ENCODE measurements at regions not wholly inside any gene's neighbourhood (a gene's known extent, or its start where the extent isn't known, plus 50 kb on each side); places are given as distances from the start of the nearest gene placed in this dataset.

DNA sequence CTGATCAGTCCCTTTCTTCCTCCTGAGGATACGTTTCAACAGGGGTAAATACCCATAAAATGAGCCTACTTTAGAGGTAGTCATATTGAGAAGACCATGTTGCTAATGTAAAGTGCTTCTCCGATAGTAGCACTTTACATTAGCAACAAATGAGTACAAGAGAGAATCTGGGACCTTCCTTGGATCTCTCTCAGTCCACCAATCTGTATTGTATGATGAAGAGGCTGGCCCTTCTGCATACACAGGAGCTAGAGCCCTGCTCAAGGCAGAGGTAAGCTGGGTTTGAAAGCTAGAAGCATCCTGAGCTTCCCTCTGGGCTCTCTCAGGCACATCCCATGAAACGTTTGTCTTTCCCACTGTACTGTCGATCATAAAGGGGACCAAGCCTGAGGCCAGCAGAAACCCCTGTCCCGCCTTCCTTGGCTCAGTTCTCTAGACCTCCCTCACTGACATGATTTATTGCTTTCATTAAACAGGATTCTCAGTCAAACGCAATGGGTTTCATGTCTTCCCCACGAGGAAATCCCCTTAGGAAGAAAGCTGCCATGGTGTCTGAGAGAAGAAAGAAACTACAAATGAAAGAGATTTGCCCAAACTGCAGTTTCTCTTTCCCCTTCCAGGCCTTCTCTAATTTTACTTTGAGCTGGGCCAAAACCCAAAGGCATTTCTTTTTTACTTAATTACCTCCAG is 62.8 kb upstream of the BCAR3 start:
- no peak for DNase-seq

DNA sequence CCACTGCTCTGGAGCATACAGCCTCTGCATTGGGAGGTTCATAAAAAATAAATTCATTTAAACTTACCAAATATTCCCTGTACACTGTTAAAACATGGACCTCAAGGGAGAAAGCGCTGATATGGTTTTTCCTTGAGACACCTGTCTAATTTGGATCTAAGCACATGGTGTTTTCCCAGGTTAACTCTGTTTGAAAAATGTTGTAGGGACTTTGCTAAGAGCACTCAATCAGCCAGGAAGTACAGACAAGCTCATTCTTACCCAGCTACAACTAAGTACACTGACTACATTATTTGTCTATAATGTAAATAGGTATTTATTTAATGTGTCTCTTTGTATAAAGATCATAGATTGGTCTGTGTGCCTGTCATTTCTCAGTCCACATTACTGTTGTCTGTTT is 61.8 kb upstream of the BCAR3 start:
- no peak for DNase-seq

GRCh38 chr1:93740601-93741031 is 59.0 kb upstream of the BCAR3 start:
- DNase-seq, result no peak

- no peak for DNase-seq
Measured at GRCh38 chr1:93740157-93740556, 58.5 kb upstream of the BCAR3 start.

- DNase-seq, result no peak
Measured at GRCh38 chr1:93739472-93739871, 57.8 kb upstream of the BCAR3 start.

DNA sequence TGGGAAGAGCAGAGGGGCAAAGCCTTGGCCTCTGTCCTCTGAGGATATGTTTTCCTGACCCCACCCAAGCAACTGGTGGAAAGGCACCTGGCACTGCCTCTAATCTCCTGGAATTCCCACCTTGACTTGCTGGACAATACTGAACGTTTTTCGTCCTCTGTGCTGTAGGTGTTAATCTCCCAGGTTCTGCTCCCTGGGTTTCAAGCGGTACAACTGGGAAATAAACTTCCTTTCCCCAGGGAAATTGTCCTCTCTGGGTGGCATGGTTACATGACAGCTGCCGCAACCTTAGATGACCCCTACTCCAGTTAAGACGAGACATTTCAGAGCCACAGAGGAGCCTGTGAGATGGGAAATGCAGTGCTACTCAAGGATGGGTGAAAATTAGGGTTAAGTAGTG is 57.3 kb upstream of the BCAR3 start:
- DNase-seq, result no peak

DNA sequence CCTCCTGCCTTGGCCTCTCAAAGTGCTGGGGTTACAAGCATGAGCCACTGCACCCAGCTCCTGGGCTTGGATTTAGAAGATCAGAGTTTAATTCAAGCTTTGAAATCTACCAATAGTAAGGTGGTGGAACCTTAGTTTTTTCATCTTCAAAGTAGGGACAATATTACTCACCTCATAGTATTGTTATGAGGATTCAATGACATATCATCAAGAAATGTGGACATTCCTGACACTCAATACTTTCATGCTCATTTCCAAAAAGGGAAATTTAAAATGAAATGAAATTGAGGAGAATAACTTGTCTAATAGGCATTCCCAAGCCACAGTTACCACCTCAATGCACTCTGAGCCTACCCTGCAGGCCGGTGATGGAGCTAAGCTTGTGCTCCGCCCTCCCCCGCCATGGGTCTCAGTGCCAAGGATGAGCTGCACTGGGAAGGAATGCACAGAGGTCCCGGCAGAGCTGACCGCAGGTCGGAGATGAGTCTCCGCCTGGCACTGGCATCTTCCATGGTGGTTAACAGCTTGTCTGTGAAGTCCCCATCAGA is 56.5 kb upstream of the BCAR3 start:
- no peak for DNase-seq

DNA sequence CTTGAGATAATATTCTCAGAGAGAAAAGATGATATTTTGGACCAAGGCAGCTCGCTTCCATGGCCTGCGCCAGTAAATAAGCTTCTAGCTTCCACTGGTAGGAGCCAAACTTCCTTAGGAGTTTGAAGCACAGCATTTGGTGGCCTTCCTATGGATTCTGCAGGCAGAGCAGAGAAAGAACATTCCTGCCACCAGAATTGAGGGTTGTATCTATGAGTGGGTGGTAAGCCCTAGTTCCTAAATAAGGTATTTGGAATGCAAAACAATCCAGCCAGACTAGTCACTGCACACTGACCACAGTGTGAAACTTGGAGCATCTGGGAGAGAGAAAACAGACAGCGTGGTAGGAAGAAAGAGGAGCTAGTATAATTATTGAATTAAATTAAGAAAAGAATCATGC is 54.1 kb upstream of the BCAR3 start:
- no peak for DNase-seq

DNA sequence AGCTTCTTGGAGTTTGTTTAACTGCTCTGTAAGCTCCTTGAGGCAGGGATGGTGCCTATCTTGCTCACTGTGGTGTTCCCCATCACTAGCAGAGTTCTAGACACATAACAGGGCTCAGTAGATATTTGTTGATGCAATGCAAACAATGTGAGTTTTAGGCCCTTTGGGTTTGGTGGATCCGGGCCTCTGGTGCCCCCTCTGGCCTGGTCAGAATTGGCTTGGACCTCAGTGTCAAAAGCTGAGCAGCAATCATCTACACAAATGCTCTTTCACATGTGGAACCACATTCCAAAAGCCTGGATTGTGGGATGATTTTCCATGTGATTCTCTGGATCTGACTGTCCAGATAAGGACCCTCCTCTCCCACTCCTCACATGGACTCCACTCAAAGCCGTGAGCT is 53.4 kb upstream of the BCAR3 start:
- no peak for DNase-seq

- DNase-seq, result no peak
Measured at GRCh38 chr1:93733340-93733739, 51.7 kb upstream of the BCAR3 start.

DNA sequence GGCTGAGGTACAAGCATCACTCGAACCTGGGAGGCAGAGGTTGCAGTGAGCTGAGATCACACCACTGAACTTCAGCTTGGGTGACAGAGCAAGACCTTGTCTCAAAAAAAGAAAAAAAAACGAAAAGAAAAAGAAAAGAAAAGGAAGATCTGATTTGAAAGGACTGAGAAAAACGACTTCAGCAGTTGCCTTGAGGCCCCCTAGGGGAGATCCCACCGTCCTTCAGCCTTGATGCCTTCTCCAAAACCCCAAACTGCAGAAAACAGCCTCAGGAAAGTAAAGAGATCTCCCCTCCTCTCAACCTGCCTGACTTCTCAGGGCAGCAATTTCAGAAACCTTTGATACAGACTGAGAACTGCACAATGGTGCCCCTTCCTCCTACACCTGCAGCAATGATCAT is 50.9 kb upstream of the BCAR3 start:
- DNase-seq, result no peak
